HG03565 (cell line): ENCODE measurements at regions not wholly inside any gene's neighbourhood (a gene's known extent, or its start where the extent isn't known, plus 50 kb on each side); places are given as distances from the start of the nearest gene placed in this dataset.
"Not testable (repeated sequence)": the region's sequence is repeated elsewhere in the genome, so short reads cannot be mapped to it uniquely, and the experiment has no call there.

ENCODE experiments used
- ATAC-seq: cut with Tn5 transposase; IDR thresholded peaks from one replicate; pipeline ENCODE4 v1.9.1; 2021; ENCODE audit warnings: mild to moderate bottlenecking, moderate library complexity; ENCODE audit not compliant: unreplicated experiment

DNA sequence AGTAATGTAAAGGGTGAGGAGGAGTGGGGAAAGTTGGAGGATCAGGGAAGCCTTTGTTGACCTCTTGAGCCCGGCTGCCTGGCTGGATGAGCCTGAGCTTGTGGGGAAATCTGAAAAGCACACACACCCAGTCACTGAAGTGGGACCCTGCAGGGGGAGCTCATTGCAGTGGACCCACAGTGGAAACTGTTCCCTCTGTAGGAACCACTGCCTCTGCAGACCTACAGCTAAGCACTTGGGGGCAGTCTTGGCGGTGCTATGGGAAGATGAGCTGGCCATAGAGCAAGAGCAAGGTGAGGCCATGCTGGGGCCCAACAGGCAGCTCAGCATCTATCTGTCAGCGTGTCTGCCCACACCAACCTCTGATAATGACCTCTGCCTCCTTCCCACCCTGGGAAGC, 294.8 kb downstream of the TSHZ3 start:
- no peak for ATAC-seq

GRCh38 chr19:31049431-31049830, 299.8 kb downstream of the TSHZ3 start:
- ATAC-seq: no peak

DNA sequence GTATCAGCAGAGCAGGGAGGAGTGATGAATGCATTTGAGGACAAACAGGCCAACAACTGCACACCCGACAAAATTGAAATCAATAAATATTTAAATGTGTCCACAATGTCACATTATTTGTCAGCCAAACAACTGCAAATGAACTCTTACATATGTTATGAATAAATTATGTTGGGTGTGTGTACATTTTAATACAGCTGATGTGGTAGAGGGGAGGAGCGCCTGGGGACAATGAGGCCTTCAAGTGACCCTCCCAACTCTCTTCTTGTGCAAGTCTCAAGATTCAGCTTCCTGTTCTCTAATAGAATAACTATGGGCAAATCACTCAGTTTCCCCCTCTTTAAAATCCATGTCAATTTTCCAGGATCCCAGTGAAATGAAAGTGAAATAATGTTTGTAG, 303.2 kb downstream of the TSHZ3 start:
- no peak for ATAC-seq

GRCh38 chr19:31041461-31041860, 307.8 kb downstream of the TSHZ3 start:
- no peak for ATAC-seq

GRCh38 chr19:31039151-31039550, 310.1 kb downstream of the TSHZ3 start:
- ATAC-seq: no peak

DNA sequence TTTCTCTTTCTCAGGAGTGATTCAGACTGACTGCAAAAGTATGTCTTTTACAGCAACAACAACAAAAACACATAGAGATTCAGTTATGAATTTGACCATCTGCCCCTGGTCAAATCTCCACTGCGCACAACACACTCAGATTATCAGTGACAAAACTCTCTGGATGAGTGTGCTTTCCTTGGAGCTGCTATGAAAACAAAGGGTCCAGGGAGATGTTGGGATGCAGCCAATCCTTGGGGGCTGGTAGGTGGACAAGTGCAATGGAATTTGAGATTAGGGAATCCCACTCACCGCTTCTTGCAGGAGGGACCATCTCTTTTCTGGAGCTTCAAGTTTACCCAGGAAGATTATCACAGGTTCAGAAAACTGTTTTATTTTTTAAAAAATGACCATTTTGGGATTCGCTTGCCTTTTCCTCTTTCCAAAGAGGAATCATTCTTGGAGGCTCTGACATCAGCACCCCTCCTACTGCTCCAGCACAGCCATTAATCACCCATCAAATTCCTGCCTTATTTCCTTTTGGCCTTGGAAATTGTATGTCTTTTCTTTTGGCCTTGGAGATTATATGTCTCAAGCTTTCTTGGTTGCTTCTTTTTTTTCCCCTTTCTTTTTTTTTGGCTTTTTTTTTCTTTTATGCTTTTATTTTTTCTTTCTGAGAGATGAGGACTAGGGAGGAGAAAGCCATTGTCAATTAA, 311.8 kb downstream of the TSHZ3 start:
- ATAC-seq: no peak

DNA sequence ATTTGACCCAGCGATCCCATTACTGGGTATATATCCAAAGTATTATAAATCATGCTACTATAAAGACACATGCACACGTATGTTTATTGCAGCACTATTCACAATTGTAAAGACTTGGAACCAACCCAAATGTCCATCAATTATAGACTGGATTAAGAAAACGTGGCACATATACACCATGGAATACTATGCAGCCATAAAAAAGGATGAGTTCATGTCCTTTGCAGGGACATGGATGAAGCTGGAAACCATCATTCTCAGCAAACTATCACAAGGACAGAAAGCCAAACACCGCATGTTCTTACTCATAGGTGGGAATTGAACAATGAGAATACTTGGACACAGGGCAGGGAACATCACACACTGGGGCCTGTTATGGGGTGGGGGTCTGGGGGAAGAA, 317.8 kb downstream of the TSHZ3 start:
- not testable (repeated sequence) for ATAC-seq

GRCh38 chr19:31023038-31023437, 326.2 kb downstream of the TSHZ3 start:
- no peak for ATAC-seq

- ATAC-seq: no peak
Observed at GRCh38 chr19:31018936-31019335, 330.3 kb downstream of the TSHZ3 start.

- no peak for ATAC-seq
Observed at GRCh38 chr19:31015778-31016177, 333.5 kb downstream of the TSHZ3 start.

DNA sequence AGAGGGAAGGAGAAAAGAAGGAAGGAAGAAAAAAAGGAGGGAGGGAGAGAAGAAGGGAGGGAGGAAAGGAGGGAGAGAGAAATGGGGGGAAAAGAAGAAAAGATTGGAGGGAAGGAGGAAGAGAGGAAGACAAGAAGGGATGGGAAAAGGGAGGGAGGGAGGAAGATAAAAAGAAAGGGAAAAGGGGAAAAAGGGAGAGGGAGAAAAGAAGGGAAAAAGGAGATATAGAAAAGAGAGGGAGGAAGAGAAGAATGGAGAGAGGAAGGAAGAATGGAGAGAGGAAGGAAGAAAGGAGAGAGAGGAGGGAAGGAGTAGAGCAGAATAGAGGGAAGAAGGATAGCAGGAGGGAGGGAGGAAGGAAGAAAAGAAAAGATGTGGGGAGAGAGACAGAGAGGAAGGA, 334.6 kb downstream of the TSHZ3 start:
- no peak for ATAC-seq

GRCh38 chr19:31013384-31014020, 335.7 kb downstream of the TSHZ3 start:
- no peak for ATAC-seq

DNA sequence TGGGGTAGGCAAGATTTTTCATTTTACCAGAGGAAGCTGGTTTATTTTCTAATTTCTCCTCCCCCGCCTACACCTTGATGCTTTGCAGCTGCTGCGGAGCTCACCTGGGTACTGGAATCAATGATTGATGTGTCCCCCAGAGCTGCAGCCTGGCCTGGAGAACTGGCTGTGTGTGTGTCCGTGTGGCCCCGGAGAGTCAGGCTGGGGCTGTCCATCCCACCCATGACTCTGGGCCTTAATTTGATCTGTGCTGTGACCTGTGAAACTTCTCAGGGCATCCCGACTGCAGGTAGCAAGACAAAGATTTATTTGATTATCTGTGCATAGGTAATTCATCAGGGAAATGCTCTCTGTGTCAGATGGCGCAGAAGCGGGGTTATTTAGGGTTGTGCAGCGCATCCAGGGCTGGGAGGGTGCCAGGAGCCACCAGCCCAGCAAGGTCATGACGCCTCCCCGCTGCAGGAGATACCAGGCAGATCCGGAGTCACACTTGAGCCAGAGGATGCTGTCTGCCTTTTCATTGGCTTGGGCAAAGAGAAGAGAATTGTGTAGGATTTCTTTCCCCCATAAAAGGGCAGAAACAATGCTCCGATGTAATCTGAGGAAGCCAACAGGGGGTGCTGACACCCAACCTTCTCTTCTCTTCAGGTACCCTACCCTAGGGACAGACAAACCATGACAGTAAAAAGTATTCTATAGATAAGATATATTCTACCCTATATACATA, 346.6 kb downstream of the TSHZ3 start:
- ATAC-seq: no peak

GRCh38 chr19:31001991-31002390, 347.2 kb downstream of the TSHZ3 start:
- ATAC-seq: no peak

DNA sequence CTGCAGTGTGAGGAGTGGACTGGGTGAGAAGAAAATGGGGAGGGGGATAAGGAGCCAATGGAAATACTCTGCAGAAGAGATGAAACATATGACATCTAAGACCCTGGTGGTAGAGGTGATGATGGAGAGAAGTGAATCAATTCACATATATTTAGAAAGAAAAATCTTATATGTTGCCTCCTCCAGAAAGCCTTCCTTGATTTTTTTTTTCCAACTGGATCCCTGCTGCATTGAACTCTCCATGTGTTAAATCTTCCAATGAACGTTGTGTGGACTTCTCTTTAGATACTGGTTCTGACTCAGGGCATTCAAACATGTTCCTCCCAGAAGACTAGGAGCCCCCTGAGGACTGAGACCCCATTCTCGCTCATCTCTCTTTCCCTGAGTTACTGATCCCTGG, 348.3 kb downstream of the TSHZ3 start:
- ATAC-seq: no peak

- ATAC-seq: no peak
Observed at GRCh38 chr19:30999726-31000125, 349.5 kb downstream of the TSHZ3 start.

GRCh38 chr19:30997222-30997621, 352.0 kb downstream of the TSHZ3 start:
- ATAC-seq: no peak

- no peak for ATAC-seq
Observed at GRCh38 chr19:30978639-30979038, 370.6 kb downstream of the TSHZ3 start.

DNA sequence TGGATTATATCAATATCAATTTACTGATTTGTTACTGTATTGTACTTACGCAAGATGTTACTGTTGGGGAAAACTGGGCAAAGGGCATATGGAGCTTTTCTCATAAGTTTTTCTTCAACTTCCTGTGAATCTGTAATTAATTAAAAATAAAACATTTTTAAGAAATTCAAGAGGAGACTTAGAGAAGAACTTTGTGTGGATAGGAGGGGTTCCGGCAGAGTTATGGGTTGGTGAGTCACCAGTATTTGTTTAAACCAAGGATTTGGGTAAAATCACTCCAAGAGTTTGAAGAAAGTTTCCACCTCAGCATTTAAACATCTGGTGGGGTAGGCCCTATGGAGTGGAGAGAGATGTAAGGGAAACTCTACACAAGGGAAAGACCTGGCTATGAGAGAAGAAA, 379.6 kb downstream of the TSHZ3 start:
- ATAC-seq: no peak

- no peak for ATAC-seq
Observed at GRCh38 chr19:30968841-30969399, 380.3 kb downstream of the TSHZ3 start.

DNA sequence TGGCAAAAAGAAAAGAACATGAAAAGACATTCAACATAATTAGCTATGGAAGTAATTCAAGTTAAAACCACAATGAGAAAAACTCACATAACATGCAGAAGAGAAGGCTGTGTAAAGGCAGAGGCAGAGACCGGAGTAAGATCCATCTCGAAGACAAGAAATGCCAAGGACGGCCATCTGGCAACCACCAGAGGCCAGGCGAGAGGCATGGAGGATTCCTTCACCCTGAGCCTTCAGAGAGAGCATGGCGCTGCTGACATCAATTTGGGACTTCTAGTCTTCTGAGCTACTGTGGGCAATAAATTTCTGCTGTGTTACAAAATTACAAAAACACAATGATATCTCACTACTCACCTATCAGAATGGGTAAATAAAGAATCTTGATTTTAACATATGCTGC, 381.0 kb downstream of the TSHZ3 start:
- no peak for ATAC-seq

GRCh38 chr19:30966486-30966885, 382.8 kb downstream of the TSHZ3 start:
- no peak for ATAC-seq
